ENCODE measurements at regions not wholly inside any gene's neighbourhood (a gene's known extent, or its start where the extent isn't known, plus 50 kb on each side); places are given as distances from the start of the nearest gene placed in this dataset.

DNA sequence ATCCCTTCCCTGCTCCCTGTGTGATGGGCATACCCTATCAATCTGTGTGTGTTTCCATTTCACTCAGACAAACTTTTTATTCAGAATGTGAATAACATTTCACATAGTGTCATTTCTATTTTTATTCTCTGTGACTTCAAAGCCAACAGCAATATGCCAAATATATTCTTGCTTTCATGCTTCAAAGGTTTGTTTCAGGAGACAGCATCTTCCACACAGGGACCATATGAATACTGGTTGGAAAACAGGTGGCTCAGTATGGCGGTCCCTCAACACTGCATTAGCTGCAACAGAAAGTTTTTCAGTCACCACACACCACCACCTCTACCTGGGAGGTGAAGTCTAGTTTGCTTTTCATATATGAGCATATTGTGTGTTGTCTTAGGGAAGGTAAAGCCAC is 111.0 kb upstream of the PTPN3 start:
- TF ChIP-seq, protein P1, sequence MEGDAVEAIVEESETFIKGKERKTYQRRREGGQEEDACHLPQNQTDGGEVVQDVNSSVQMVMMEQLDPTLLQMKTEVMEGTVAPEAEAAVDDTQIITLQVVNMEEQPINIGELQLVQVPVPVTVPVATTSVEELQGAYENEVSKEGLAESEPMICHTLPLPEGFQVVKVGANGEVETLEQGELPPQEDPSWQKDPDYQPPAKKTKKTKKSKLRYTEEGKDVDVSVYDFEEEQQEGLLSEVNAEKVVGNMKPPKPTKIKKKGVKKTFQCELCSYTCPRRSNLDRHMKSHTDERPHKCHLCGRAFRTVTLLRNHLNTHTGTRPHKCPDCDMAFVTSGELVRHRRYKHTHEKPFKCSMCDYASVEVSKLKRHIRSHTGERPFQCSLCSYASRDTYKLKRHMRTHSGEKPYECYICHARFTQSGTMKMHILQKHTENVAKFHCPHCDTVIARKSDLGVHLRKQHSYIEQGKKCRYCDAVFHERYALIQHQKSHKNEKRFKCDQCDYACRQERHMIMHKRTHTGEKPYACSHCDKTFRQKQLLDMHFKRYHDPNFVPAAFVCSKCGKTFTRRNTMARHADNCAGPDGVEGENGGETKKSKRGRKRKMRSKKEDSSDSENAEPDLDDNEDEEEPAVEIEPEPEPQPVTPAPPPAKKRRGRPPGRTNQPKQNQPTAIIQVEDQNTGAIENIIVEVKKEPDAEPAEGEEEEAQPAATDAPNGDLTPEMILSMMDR (IDR thresholded peaks at IDR 0.05) = no peak
- no peak for TF ChIP-seq EZH2 (IDR thresholded peaks at IDR 0.05)
- TF ChIP-seq EZH2phosphoT487 (IDR thresholded peaks at IDR 0.05) = no peak

Measured in neural progenitor cell (in vitro differentiated cells).